WI38 (cell line): ENCODE measurements at regions not wholly inside any gene's neighbourhood (a gene's known extent, or its start where the extent isn't known, plus 50 kb on each side); places are given as distances from the start of the nearest gene placed in this dataset.
"Not testable (repeated sequence)": the region's sequence is repeated elsewhere in the genome, so short reads cannot be mapped to it uniquely, and the experiment has no call there.

ENCODE experiments used
- H3K4me3 ChIP-seq: 2 replicates; pipeline ENCODE4 v1.5.1; 2011; ENCODE audit warnings: low read depth, mild to moderate bottlenecking, control low read depth, low read length
- TF ChIP-seq, protein P1 (sequence below): IDR thresholded peaks from 2 replicates; pipeline ENCODE4 v1.5.1; 2012; ENCODE audit warnings: low read depth, mild to moderate bottlenecking, control low read depth, low read length

- TF ChIP-seq, protein P1, sequence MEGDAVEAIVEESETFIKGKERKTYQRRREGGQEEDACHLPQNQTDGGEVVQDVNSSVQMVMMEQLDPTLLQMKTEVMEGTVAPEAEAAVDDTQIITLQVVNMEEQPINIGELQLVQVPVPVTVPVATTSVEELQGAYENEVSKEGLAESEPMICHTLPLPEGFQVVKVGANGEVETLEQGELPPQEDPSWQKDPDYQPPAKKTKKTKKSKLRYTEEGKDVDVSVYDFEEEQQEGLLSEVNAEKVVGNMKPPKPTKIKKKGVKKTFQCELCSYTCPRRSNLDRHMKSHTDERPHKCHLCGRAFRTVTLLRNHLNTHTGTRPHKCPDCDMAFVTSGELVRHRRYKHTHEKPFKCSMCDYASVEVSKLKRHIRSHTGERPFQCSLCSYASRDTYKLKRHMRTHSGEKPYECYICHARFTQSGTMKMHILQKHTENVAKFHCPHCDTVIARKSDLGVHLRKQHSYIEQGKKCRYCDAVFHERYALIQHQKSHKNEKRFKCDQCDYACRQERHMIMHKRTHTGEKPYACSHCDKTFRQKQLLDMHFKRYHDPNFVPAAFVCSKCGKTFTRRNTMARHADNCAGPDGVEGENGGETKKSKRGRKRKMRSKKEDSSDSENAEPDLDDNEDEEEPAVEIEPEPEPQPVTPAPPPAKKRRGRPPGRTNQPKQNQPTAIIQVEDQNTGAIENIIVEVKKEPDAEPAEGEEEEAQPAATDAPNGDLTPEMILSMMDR: no peak
- H3K4me3 ChIP-seq: no peak overlapping the region
Measured at GRCh38 chr3:147507638-147508286, 98.6 kb downstream of the ZIC1 start.

DNA sequence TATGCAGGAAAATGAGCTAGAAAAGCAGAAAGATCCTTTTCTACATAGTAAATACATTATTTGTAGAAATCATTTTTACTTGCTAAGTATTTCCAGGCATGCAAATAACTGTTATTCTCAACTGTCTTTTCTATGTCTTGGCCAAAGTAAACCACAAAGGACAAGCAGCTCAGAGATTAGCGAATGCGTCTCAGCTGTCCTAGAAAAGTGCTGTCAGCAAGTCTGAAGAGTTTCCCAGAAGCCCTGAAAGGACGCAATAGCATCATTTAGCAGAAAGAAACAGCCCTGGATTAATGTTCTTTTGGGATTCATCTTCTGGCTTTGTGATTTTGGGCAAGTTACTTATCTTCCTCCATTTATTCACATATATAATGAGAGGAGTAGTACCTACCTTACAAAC is 100.3 kb downstream of the ZIC1 start:
- TF ChIP-seq, protein P1: no peak

GRCh38 chr3:147513785-147514184 is 104.6 kb downstream of the ZIC1 start:
- TF ChIP-seq, protein P1: no peak

More for the DNA sequence above, 100.3 kb downstream of the ZIC1 start:
- no peak overlapping the region for H3K4me3 ChIP-seq

DNA sequence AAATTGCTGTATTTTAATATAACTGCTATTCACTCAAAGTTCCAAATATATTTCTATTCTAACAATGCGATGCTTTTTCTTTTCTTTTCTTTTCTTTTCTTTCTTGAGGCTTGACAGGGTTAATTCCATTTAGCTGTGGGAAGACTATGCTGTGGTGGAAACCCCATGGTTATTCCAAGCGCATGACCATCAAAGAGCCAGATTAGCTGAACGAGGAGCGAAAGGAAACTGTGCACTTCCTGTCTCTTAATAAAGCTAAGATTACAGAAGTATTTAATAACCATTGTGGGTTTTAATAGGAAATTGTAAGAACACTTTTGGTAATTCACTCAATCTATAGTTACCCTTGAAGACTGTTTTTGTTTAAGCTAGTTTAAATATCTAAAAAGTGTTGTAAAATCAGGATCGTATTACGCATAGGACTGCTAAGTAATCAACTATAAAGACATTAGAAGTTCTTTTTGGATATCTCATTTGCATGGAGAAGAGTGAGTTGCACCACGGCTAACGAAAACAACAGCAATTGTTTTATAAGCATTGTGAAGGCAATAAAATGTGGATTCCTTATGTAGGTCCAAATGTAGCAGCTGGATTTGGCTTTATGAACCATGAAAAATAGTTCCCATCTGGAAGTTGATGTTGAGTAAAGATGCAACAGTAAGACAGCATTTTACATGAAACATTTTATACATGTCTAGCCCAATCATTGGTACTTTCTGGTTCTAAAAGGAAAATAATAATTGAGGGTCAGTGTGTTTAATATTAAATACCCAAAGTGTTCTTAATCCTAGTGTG is 105.4 kb downstream of the ZIC1 start:
- TF ChIP-seq, protein P1: no peak
- H3K4me3 ChIP-seq: no peak overlapping the region

More at GRCh38 chr3:147513785-147514184, 104.6 kb downstream of the ZIC1 start:
- no peak overlapping the region for H3K4me3 ChIP-seq

DNA sequence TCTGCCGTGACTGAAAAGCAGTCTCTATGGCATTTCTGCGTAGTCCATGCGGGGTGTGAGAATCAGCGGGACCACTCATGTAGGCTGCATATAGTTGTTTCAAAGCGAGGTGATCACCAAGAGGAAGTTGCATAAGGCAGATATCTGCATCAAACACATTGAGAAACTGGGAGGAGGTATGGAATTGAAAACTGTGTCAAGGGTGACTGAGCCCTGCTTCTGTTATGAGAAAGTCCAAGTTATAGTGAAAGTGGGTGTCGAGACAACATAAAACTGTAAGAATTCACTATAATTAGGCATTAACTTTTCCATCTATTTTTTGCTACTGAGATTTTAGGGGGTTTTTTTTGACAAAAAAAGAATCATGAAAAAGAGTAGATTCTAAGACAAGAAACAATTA is 109.3 kb downstream of the ZIC1 start:
- TF ChIP-seq, protein P1: no peak
- no peak overlapping the region for H3K4me3 ChIP-seq

DNA sequence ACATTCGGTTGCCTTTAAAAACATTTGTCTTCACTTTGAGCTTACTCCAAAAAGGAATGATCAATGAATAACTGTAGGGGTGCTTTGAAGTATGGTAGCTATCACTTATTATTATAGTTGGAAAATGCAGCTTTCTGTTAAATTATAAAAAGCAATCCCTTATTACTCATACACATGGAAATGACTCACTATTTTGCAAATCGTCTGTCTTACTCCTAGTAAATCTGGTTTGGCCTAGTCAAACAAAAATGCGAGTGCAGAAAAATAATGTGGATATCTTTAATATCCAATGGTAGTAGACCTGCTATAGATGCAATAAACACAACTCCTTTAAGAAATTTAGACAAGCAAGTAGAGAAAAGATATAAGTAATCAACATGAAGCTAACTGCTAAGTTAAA is 112.5 kb downstream of the ZIC1 start:
- TF ChIP-seq, protein P1: no peak
- H3K4me3 ChIP-seq: no peak overlapping the region

DNA sequence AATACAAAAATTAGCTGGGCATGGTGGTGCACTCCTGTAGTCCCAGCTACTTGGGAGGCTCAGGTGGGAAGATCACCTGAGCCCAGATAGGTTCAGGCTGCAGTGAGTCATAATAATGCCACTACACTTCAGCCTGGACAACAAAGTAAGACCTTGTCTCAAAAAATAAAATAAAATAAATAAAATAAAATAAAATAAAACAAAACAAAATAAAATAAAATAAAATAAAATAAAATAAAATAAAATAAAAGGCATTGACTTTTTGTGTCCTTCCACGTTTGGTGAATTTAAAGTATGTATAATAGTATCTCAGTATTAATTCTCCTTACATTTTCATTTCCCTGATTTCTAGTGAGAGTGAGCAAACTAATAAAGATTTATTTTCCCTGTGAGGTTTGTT is 113.6 kb downstream of the ZIC1 start:
- H3K4me3 ChIP-seq: not testable (repeated sequence)

DNA sequence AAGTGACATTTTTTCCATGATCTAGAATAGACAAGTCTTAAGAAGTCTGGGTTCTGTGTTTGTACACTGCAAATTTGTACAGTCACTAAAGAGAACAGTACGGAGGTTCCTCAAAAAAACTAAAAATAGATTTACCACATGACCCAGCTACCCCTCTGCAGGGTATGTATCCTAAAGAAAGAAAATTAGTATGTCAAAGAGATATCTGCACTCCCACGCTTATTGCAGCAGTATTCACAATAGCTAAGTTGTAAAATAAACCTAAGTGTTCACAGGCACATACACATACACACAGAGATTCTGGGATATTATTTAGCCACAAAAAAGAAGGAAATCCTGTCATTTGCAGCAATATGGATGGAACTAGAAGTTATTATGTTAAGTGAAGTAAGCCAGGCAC is 120.4 kb downstream of the ZIC1 start:
- TF ChIP-seq, protein P1: no peak
- no peak overlapping the region for H3K4me3 ChIP-seq
